GM18868 (cell line): ENCODE measurements at regions not wholly inside any gene's neighbourhood (a gene's known extent, or its start where the extent isn't known, plus 50 kb on each side); places are given as distances from the start of the nearest gene placed in this dataset.

Source experiments
- ATAC-seq: cut with Tn5 transposase; IDR thresholded peaks from one replicate; pipeline ENCODE4 v1.9.1; 2021; ENCODE audit warnings: mild to moderate bottlenecking, moderate library complexity; ENCODE audit not compliant: unreplicated experiment

DNA sequence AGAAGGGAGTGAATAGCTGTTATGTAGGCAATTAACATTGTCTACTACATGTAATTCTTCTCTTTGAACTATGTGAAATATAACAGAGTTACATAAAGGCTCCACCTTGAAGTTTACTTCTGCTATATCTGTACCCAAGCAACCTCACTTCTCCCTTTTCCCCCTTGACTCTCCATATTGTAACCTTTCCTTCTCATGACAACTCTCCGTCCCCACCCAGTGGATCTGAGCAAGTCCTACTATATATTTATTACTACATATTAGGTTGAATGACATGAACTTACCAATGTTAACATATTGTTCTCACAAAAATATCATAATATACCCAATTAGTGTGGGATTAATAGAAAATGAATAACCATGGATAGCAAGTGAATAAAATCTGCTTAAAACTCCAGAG, 93.2 kb upstream of the ATP8A1 start:
- ATAC-seq: peak; percentile 89

GRCh38 chr4:42747971-42748370, 91.1 kb upstream of the ATP8A1 start:
- ATAC-seq: no peak

DNA sequence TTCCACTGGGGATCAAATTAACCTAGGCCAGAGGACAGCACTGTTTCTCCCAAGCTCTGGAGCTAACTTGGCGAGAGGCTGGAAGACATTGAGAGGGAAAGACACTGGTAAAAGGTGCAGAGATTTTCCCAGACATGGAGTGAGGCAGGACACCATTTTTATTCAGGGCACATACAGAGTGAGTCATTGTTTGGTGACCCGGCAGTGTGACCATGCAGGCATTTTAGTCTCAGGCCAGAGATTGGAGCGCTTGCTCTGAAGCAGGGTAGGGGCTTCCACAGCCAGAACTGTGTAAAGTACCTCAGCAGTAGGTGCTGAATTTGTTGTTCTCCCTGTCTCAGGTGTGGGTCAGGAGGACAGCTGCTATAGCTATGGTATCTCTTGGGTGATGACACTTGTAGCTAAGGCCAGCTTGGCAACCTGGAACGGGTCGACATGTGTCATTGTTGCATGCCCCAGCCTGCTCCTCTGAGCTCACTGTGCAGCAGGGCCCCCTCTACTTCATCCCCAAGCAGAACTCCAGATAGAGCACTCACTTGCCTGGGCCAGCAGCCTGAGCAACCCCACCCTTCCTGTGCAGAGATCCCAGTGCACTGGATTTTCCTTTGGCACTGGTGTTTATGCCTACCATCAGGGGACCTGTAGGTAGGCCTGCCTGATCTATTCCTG, 79.8 kb upstream of the ATP8A1 start:
- no peak for ATAC-seq

DNA sequence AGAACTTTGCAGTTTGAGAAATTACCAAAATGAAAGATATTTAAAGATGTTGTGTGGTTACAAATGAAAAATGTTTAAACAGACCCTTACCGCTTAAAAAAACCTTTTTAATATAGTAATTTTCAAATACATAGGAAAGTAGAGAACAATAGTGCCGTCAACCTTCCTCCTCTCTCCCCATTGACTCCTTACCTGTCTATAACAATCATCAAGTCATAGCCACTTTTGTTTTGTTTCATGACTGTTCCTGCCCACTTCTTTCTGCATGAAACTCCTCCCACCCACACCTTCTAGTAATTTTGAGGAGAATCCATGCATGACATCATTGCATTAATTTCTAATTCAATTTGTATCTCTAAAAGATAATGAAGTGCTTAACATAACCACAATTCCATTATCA, 76.5 kb upstream of the ATP8A1 start:
- ATAC-seq: no peak

DNA sequence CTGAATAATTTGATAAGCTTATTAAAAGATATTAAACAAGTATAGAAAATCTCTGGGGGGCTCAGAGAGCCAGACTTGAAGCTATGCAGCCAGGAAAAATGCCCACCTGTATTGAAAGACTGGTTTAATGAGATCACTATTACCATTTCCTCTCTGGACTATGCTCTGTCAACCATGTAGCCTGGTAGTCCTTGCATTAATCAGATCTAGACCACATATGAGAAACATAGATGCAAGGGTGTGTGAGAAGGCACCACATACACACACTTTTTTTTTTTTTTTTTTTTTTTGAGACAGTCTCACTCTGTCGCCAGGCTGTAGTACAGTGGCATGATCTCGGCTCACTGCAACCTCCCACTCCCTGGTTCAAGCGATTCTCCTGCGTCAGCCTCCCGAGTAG, 75.9 kb upstream of the ATP8A1 start:
- ATAC-seq: no peak

DNA sequence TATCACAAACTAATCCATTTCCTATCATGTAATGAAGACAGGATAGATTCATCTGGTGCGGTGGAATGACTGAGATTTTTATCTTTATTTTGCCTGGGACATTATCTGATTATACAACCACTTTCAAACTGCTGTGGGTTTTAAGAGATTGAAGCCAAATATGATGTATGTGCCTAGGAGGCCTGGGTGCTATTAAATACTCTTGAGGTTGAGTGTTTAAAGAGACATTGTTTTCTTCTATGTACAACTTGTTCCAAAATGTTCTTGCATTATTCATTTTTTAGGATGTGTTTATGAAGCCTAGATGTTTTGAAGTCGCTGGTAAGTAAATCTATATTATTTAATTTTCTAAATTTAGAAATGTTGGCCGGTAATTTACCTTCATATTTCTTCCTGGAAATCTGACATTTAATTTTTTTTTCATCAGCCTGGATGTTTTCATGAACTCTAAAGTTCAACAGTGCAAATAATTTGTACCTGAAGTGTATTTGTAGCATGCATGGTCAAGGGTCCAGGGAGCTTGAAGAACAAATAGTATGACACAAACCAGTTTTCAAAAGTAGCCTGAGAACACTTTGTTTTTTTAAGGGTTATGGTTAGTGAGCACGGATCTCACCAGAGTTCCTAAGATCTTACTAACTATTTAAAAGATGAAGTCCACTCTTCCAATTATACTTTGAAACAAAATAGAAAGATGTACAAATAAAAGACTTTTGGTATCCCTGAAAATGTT, 72.8 kb upstream of the ATP8A1 start:
- ATAC-seq: no peak

- ATAC-seq: no peak
Measured at GRCh38 chr4:42724451-42724850, 67.5 kb upstream of the ATP8A1 start.

- ATAC-seq: no peak
Measured at GRCh38 chr4:42720533-42720932, 63.6 kb upstream of the ATP8A1 start.

GRCh38 chr4:42719257-42719656, 62.4 kb upstream of the ATP8A1 start:
- ATAC-seq: no peak

DNA sequence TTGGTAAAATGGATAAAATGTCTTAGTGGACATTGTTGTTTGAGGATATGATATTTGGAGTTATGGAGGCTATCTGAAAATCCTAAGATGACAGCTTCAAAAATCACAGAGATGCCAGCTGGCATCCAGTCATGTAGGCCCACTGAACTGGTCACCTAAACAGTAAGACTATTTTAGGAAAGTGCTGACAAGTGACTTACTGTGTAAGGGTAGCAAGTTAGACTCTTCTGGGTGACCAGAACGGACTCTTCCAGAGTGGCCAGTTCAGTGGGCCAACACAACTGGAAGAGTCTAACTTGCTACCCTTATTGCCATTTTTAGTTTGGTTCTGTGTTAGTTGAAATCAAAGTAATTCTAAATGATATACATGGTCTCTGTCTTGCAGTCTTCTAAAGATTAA, 61.4 kb upstream of the ATP8A1 start:
- ATAC-seq: no peak

DNA sequence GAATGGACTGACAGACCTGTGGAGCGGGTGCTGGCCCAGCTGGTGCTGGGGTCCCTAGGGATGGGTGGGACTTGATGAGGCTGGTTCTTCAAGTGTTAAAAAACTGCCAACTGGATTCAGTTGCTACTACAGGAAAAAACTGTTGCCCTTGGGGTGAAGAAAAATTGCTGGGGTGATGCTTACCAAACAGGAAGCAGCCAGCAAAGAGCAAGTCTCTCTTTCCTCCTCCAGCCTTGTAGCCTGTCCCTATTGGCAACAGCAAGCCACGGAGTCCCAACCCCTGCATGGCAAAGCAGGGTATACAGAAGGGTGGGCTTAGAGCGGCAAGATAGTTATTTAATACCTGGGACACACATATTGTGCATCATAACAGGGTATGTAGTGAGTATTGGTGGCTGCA, 60.1 kb upstream of the ATP8A1 start:
- no peak for ATAC-seq

GRCh38 chr4:42715807-42716482, 59.0 kb upstream of the ATP8A1 start:
- no peak for ATAC-seq

- no peak for ATAC-seq
Measured at GRCh38 chr4:42713391-42713790, 56.5 kb upstream of the ATP8A1 start.

GRCh38 chr4:42712854-42713253, 55.9 kb upstream of the ATP8A1 start:
- no peak for ATAC-seq

DNA sequence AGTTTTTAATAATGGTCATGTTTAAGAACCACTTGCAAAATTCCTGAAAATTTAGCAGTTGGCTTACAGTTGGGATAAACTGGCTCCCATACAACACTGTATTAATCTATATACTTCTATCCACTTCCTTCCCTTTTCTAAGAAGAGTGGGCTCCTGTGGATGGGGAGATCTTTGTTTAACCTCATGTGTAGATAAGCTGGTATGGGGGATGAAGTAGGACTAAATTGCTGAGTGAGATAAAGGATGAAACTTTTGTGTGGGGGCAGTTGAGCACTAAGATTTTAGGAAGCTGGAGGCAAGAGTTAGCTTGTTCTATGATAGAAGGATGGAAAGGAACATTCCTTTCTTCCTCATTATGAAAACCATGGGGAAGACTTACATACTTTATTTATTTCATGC, 54.6 kb upstream of the ATP8A1 start:
- no peak for ATAC-seq

- ATAC-seq: no peak
Measured at GRCh38 chr4:42710761-42711160, 53.9 kb upstream of the ATP8A1 start.

DNA sequence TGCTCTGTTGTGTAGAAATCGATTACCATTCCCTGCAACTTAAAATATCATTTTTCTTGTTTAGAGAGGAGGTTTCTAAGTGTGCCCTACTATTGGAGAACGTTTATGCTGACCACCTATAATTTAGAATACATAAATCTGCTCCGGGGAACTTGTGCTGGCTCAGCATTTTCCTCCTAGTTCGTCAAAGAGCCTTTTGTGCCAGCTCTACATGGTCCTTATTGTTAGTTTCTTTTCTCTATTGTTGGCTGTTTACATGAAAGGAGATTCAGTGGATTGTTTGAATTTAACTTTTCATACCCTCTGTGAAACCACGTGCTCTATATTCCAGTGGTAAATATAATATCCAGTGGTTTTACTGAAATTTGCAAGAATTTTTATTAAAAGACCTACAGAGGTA, 53.4 kb upstream of the ATP8A1 start:
- no peak for ATAC-seq

- no peak for ATAC-seq
Measured at GRCh38 chr4:42709392-42710065, 52.6 kb upstream of the ATP8A1 start.

DNA sequence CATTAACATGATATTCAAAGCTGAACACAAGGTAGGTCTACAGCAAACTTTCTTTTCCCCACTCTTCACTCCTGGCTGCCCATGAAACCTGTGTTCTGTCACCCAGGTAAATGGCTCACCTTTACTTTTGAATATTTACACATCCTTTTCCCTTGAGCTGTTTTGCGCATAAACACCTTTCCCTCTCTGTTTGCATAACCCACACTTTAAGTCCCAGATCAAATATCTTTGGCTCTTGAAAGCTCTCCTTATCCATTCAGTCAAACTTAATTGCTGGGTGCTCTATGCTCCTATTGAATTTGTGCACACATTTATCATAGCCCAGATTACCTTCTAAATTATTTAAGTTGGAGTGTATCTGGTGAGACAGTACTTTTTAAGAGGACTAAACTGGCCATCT, 51.7 kb upstream of the ATP8A1 start:
- no peak for ATAC-seq
